Nephron (organoid): ENCODE measurements at regions not wholly inside any gene's neighbourhood (a gene's known extent, or its start where the extent isn't known, plus 50 kb on each side); places are given as distances from the start of the nearest gene placed in this dataset.

ENCODE experiments used
- H3K27ac Mint-ChIP-seq, 3 experiments: 2 replicates each; pipeline ENCODE4 v1.8.0; 2020; ENCODE audit warnings: mixed read lengths in 3 of 3, mild to moderate bottlenecking in 2 of 3, moderate library complexity in 1 of 3
- H3K27me3 Mint-ChIP-seq: 2 replicates; pipeline ENCODE4 v1.8.0; 2021; ENCODE audit warnings: low read depth, mild to moderate bottlenecking, moderate library complexity, mixed read lengths
- H3K36me3 Mint-ChIP-seq: 2 replicates; pipeline ENCODE4 v1.8.0; 2020; ENCODE audit warnings: low read depth, mixed read lengths
- H3K4me1 Mint-ChIP-seq: 2 replicates; pipeline ENCODE4 v1.8.0; 2020; ENCODE audit warnings: mixed read lengths
- H3K4me3 Mint-ChIP-seq, 3 experiments: 2 replicates each; pipeline ENCODE4 v1.8.0; 2020; ENCODE audit warnings: mild to moderate bottlenecking in 3 of 3, mixed read lengths in 3 of 3, moderate library complexity in 2 of 3
- H3K9me3 Mint-ChIP-seq: 2 replicates; pipeline ENCODE4 v1.8.0; 2020; ENCODE audit warnings: mixed read lengths
- TF ChIP-seq, protein P1 (sequence below), 3 experiments: fragments of 200-600 bp; sonication (generic); IDR thresholded peaks; one replicate each; pipeline ENCODE4 v1.5.0; 2021; ENCODE audit warnings: antibody characterized with exemption in 3 of 3; ENCODE audit not compliant: unreplicated experiment in 3 of 3

DNA sequence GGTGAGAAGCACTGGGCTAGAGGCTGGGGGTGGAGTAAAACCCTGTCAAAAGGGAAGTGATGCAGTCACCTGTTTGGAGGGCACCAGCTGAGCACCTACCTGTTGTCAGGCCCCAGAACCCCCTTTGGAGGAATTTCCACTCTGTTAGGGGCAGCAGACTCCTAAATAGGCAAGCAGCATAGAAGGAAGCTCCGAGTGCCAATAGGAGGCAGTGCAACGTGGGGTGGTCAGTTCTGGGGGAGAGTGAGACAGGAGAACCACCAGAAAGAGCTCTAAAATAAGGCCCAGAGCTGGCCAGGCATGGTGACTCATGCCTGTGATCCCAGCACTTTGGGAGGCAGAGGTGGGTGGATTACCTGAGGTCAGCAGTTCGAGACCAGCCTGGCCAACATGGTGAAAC, 203.7 kb upstream of the ZC3H12A start:
- no peaks in the 10 kb centered on the region for H3K9me3 Mint-ChIP-seq
- no peak overlapping the region for H3K4me3 Mint-ChIP-seq
- no peak overlapping the region for H3K27ac Mint-ChIP-seq
- H3K27me3 Mint-ChIP-seq: peaks cover 34% of the 10 kb centered on the region
- no peaks in the 10 kb centered on the region for H3K4me1 Mint-ChIP-seq
- no peaks in the 10 kb centered on the region for H3K36me3 Mint-ChIP-seq
- TF ChIP-seq, protein P1, sequence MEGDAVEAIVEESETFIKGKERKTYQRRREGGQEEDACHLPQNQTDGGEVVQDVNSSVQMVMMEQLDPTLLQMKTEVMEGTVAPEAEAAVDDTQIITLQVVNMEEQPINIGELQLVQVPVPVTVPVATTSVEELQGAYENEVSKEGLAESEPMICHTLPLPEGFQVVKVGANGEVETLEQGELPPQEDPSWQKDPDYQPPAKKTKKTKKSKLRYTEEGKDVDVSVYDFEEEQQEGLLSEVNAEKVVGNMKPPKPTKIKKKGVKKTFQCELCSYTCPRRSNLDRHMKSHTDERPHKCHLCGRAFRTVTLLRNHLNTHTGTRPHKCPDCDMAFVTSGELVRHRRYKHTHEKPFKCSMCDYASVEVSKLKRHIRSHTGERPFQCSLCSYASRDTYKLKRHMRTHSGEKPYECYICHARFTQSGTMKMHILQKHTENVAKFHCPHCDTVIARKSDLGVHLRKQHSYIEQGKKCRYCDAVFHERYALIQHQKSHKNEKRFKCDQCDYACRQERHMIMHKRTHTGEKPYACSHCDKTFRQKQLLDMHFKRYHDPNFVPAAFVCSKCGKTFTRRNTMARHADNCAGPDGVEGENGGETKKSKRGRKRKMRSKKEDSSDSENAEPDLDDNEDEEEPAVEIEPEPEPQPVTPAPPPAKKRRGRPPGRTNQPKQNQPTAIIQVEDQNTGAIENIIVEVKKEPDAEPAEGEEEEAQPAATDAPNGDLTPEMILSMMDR (IDR thresholded peaks at IDR 0.05; ENCODE audit: unreplicated experiment in 3 of 3): no peak

DNA sequence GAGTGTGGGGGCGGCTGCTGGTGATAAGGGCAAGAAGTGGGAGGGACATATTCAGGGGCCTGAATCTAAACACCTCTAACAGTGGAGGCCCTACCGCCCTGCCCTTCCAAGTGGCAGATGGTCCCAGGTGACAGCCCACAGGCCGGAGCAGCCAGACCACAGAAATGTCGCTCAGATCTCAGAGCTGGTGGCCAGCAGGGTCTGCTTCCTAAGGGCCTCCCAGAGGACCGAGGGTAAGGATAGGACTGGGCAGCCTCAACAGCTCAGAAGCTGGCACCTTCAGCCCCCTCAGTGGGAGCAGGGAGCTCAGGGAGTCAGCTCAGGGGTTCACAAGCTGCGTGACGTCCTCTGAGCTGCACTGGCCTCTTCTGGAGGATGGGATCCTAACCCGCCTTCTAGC, 201.8 kb upstream of the ZC3H12A start:
- TF ChIP-seq, protein P1 (IDR thresholded peaks at IDR 0.05; ENCODE audit: unreplicated experiment in 3 of 3): no peak
- H3K9me3 Mint-ChIP-seq: no peaks in the 10 kb centered on the region
- H3K4me1 Mint-ChIP-seq: no peaks in the 10 kb centered on the region
- H3K36me3 Mint-ChIP-seq: no peaks in the 10 kb centered on the region
- peaks cover 31% of the 10 kb centered on the region for H3K27me3 Mint-ChIP-seq
- H3K27ac Mint-ChIP-seq: no peak overlapping the region
- no peak overlapping the region for H3K4me3 Mint-ChIP-seq

DNA sequence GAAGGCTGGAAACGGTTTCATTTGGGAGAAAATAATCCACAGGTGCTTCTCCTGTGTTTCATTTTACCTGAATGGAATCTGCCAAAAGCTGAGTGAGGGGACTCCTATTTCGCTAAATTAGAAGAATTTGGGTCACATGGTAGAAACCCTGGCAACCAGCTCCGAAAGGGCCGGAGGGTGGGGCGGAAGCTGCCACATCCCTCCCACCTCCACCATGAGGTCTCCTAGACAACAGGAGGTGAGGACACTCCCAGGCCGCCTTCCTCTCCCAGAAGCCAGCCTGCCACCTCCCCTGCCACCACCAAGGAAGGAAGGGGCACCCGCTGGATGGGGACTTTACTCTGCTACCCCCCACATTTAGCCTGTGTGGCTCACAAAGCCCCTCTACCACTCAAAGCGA, 199.9 kb upstream of the ZC3H12A start:
- H3K27me3 Mint-ChIP-seq: peaks cover 39% of the 10 kb centered on the region
- H3K27ac Mint-ChIP-seq: no peak overlapping the region

DNA sequence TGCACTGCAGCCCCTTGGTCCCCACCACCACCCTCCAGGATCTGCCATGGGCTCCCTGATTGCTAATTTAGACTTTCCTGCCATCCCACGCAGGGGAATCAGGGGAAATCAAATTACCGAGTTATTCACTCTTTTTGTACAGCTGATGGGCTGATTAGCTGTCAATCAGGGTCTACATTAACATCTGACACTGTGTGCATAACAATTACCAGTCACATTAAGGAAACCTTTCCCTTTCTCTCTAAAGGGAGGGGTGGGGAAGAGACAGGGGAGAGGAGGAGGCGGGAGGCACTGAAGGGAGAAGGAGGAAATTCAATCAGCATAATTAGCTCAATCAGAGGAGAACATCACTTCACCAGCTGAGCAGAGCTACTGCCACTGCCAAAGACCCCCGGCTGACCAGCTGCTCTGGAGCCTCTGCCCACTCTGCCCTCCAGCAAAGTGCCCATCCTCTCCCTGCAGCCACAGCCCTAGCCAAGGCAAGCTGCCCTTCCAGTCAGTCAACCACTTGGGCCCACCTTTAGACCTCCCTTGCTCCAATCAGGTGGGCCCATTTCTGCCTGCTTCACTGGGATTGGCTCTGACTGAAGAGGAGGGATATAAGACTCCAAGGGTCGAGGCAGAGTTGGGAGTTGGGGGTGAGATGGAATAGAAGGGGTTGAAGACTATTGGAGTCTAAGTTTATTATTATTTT, 199.3 kb upstream of the ZC3H12A start:
- Mint-ChIP-seq H3K9me3 (no peaks in the 10 kb centered on the region), H3K4me3 (no peak overlapping the region), H3K36me3 (no peaks in the 10 kb centered on the region), H3K27me3 (peaks cover 38% of the 10 kb centered on the region), H3K4me1 (no peaks in the 10 kb centered on the region), H3K27ac (no peak overlapping the region)
- TF ChIP-seq, protein P1 (IDR thresholded peaks at IDR 0.05; ENCODE audit: unreplicated experiment in 3 of 3): no peak

More for the DNA sequence above, 199.9 kb upstream of the ZC3H12A start:
- no peaks in the 10 kb centered on the region for H3K9me3 Mint-ChIP-seq
- H3K4me3 Mint-ChIP-seq: no peak overlapping the region
- no peaks in the 10 kb centered on the region for H3K4me1 Mint-ChIP-seq
- TF ChIP-seq, protein P1 (IDR thresholded peaks at IDR 0.05; ENCODE audit: unreplicated experiment in 3 of 3): no peak
- no peaks in the 10 kb centered on the region for H3K36me3 Mint-ChIP-seq

DNA sequence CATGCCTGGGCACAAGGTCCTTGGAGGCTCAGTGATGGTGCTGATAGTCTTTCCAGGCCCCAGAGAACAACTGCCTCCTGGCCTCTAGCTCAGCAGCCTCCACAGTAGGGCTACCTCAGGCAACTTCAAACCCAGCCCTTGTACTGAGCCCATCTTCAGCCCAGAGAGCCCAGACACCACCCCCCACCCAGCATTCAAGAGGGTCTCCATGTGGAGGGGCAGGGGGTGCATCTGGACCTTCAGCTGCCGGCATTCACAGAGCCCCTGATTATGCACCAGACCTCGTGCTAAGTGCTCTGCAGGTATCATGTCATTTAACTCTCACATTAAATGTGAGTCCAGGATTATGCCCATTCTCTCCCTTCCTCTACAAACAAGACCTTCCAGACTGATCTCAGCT, 197.0 kb upstream of the ZC3H12A start:
- Mint-ChIP-seq H3K4me1 (peaks cover under 1% of the 10 kb centered on the region), H3K36me3 (no peaks in the 10 kb centered on the region), H3K27ac (no peak overlapping the region), H3K4me3 (no peak overlapping the region), H3K27me3 (peaks cover 40% of the 10 kb centered on the region), H3K9me3 (peaks cover 5% of the 10 kb centered on the region)
- TF ChIP-seq, protein P1 (IDR thresholded peaks at IDR 0.05; ENCODE audit: unreplicated experiment in 3 of 3): no peak

DNA sequence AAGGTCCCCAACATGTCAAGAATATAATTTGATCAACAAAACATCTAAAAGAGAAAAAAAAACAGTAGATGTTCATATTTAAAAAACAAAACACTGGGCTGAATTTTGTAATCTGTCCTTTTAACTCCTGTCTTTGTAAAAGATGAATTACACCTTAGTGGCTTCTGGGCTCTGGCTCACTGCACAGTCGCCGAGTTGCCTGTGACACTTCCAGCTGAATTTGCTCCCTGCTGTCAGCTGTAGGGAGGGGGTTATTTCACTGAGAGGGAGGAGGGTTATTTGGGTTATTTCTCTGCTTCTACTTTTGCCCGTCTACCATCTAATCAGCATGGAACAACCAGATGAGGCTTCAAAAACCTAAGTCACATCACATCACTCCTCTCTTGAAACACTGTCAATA, 193.0 kb upstream of the ZC3H12A start:
- peaks cover 5% of the 10 kb centered on the region for H3K9me3 Mint-ChIP-seq
- no peak overlapping the region for H3K4me3 Mint-ChIP-seq
- peaks cover 6% of the 10 kb centered on the region for H3K4me1 Mint-ChIP-seq
- no peaks in the 10 kb centered on the region for H3K36me3 Mint-ChIP-seq
- peaks cover 60% of the 10 kb centered on the region for H3K27me3 Mint-ChIP-seq
- H3K27ac Mint-ChIP-seq: no peak overlapping the region
- TF ChIP-seq, protein P1 (IDR thresholded peaks at IDR 0.05; ENCODE audit: unreplicated experiment in 3 of 3): no peak
